ENCODE measurements at regions not wholly inside any gene's neighbourhood (a gene's known extent, or its start where the extent isn't known, plus 50 kb on each side); places are given as distances from the start of the nearest gene placed in this dataset.

DNA sequence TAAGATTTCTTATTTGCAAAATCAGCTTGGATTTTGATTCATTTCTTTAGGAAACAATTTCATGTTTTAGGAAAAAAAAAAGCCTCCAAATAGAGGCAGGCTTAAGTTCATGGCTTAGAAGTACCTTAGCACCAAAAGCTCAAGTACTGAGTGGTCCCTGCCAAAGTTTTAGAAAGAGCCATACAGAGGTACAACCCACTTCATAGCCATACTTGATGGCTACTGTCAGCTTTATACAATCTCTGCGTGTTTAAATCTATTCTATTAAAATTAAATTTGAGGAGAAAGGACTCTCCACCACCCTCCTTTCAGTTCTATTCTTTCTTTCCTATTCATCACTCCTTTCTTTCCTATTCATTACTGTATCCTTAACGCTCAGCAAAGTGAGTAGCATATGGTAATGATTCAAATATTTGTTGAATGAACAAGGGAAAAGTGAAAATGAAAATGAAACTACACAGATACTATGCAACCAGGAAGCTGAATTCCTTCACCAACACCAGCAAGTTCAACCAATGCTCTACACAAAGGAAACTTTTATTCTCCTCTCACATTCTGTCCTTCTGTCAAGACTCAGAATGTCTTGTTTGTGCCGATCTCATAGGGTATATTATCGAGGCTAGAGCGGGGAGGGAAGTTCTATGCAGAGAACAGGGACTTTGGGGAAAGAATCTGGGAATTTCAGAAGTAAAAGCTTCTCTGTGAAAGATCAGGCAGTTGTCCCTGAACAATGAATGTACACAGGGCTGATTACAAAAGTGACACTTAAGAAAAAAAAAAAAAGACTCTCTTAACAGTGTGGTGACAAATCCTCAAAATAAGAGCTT lies 138.6 kb upstream of the SPEF2 start:
- no peak for DNase-seq (ENCODE audit: low spot score)

DNA sequence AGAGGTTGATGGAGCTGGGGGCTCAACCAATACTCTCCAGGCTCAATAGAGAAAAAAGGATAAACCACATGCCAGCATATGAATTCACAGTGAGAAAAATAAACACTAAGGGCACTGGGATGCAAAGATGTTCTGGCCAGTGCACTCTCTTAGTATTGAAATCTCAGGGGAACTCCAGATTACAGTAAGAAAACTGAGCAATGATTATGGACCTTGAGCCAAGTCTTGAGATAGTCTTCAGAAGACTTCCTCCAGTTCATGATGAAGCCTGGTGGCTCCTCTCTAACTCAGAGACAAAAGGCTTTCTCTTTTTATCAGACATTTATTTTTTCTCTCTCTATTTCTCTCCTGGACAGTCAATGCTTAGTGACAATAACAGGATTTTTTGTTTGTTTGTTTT lies 139.8 kb upstream of the SPEF2 start:
- DNase-seq (ENCODE audit: low spot score) = no peak

DNA sequence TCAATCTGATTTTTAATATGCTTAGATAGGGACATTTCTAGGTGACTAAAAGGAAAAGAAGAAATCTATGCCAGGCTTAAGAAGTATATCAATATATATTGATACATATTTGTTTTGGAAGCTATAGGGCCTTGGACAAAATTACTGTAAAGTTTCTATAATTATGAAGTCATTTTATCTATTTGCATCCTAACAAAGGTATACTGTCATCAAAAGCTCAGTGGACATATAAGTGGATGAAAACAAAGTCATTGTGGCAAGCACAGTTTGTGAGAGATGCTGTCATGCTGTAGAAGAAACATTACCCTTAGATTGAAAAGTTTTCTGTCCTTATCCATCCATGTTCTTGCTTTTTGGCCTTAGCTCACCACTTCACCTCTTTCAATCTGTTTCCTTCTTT lies 140.3 kb upstream of the SPEF2 start:
- no peak for DNase-seq (ENCODE audit: low spot score)

DNA sequence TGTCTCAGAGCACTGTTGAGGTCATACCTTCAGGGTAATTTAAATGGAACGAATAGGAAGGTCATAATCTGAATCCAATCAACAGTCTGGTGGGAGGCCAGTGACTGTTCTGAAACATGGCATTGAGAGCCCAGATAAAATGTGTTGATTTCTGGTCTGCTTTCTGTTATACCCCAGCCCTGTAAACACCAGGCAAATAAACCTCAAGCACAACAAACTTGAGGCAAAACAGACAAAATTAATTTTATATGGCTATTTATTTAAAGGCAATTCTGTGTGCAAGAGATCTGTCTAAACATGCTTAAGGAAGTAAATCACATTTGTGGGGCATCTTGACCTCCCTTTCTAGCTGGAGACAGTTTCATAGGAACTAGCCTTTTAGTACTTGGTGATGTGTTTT lies 140.9 kb upstream of the SPEF2 start:
- DNase-seq (ENCODE audit: low spot score) = no peak

DNA sequence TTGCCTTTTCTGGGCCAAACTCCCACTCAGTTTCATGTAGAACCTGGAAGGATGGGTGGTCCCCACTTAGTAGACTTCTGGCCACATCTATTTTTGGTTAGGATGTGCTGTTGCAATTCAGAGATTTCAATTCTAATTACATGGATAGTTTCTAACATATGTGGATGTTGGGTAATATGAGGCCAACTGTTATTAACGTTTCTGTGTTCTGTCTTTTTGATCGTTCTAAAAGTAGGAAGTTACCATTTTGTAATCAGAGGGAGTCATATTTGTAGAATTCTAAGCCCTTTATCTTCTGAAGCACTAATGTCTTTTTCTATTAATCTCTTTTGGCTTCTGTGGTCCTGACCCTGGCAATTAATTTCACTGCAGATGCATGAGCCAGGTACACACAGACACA lies 141.6 kb upstream of the SPEF2 start:
- DNase-seq (ENCODE audit: low spot score) = no peak

DNA sequence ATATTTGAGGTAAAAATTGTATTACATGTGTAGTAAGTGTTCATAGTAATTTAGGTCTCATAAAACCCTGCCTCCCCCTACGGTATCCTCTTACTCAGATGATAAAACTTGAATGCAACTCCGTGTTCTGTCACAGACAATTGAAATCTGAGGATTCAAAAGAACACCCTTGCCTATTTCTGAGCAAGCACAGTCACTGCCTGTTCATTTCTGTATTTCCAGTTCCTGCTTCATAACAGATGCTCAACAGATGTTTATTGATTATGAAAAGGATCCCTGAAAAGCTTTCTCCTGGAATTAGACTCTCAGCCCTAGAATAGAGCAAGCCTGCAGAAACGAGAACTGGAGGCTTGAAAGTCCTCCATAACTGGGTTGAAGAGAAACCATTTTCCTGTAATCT lies 144.1 kb upstream of the SPEF2 start:
- no peak for DNase-seq (ENCODE audit: low spot score)

DNA sequence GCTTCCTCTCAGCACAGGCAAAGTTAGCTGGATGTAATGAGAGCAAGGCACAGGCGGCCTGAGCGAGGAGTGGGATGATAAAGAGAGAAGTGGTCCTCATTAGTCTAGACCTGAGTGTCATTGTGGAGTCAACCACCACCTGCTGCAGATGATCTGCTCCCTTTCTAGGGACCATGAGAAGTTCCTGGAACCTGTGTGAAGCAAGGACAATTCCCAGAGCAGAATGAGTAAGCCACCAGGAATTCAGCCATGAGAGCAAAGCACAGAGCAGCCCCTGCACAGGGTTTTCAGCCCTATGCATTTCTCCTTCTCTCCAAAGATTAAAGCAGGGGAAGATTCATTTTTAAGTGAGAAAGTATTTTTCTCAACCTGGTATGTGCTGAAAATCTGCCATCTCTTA lies 146.8 kb upstream of the SPEF2 start:
- no peak for DNase-seq (ENCODE audit: low spot score)

GRCh38 chr5:35468811-35469210 lies 148.9 kb upstream of the SPEF2 start:
- DNase-seq (ENCODE audit: low spot score) = no peak

GRCh38 chr5:35466746-35467145 lies 150.9 kb upstream of the SPEF2 start:
- no peak for DNase-seq (ENCODE audit: low spot score)

- DNase-seq (ENCODE audit: low spot score) = no peak
These were observed 152.9 kb upstream of the SPEF2 start for GRCh38 chr5:35464757-35465156.

DNA sequence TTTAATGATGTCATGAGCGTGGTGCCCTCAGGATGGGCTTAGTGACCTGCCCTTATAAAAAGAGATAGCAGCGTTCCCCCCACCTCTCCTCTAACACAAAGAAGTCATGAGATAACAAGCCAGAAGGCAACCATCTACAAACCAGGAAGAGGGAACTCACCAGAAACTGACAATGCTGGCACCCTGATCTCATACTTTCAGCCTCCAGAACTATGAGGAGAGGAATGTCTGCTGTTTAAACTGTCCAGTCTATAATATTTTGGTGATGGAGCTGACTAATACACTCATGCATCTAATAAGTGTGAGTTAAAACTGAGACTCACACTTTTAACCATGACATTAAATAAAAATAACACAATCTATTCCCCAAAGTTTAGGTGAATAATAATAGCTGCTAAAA lies 156.1 kb upstream of the SPEF2 start:
- DNase-seq (ENCODE audit: low spot score) = no peak

GRCh38 chr5:35458824-35459207 lies 158.8 kb upstream of the SPEF2 start:
- DNase-seq (ENCODE audit: low spot score) = no peak

GRCh38 chr5:35457912-35458823 lies 159.5 kb upstream of the SPEF2 start:
- no peak for DNase-seq (ENCODE audit: low spot score)

GRCh38 chr5:35456506-35456905 lies 161.2 kb upstream of the SPEF2 start:
- DNase-seq (ENCODE audit: low spot score) = no peak

- DNase-seq (ENCODE audit: low spot score) = no peak
These were observed 163.6 kb upstream of the SPEF2 start for GRCh38 chr5:35454011-35454525.

DNA sequence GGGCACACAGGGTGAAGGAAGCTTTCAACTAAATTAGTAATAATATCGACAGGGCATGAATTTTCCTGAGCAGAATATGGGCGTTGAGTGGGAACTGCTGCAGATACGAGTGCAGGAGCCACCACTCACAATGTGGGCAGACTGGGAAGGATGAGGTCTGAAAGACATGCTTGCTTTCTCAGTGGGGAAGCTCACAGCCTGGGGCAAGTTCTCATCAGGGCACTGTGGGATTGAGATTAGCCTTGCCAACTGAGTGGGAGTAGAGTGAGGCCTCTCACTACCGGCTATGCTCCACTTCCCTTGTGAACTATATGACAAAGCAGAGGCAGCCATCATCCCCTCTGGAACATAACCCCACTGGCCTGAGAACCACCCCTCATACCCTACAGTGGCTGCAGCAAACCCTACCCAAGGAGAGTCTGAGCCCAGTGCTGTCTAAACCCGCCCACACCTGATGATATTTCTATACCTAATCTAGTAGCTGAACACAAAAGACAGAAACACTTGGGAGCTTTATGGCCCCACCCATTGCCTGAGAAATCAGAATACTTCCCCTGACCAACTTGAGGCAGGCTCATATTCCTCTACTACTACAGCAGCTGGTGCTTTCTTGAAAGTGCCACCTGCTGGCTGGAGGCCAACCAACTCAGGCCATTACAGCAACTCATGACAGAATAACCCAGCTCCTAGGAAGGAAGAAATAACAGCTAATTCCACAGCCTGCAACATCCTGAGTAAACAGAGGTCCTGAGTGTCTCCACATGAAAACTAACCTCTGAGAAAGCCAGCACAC lies 173.7 kb upstream of the SPEF2 start:
- DNase-seq (ENCODE audit: low spot score) = no peak

DNA sequence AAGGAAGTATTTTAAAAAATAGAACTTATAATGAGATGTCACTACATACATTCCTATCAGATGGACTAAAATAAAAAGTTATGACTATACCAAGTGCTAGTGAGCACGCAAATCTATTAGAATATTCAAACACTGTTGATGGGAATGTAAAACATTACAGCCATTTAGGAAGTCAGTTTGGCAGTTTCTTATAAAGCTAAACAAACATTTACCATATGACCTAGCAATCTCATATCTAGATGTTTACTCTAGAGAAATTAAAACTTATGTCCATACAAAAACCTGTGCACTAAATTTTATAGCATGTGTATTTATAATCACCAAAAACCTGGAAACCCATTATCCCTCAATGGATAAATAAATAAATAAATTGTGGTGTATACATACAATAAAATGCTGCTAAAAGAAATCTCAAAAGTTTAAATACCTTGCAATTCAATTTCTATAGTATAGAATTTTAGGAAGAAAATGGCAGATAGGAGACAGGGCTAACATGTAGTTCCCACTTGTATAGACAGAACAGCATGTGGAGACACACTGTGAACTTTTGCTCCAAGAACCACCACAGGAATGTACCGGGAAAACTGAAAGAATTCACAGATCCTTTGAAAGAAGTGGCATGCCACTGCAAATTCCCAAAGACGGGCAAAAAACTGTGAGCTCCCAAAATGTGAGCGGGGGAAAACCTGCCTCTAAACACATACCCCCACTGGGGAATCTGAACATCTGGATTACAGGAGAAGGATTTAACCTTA lies 174.6 kb upstream of the SPEF2 start:
- no peak for DNase-seq (ENCODE audit: low spot score)

GRCh38 chr5:35440409-35440808 lies 177.3 kb upstream of the SPEF2 start:
- no peak for DNase-seq (ENCODE audit: low spot score)

- no peak for DNase-seq (ENCODE audit: low spot score)
These were observed 178.9 kb upstream of the SPEF2 start for GRCh38 chr5:35438786-35439185.

DNA sequence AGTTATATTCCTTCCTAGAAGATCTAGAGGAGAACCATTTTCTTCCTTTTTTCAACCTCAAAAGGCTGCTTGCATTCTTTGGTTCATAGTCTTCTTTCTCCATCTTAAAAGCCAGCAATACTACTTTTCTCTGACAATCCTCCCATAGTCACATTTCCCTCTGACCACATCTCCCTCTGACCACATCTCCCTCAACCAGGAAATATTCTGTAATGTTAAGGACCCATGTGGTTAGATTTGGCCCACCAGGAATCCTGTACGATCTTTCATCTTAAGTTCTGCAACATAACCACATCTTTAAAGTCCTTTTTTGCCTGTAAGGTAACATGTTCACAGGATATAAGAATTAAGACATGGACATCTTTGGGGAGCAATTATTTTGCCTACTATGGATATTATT lies 179.4 kb upstream of the SPEF2 start:
- no peak for DNase-seq (ENCODE audit: low spot score)

DNA sequence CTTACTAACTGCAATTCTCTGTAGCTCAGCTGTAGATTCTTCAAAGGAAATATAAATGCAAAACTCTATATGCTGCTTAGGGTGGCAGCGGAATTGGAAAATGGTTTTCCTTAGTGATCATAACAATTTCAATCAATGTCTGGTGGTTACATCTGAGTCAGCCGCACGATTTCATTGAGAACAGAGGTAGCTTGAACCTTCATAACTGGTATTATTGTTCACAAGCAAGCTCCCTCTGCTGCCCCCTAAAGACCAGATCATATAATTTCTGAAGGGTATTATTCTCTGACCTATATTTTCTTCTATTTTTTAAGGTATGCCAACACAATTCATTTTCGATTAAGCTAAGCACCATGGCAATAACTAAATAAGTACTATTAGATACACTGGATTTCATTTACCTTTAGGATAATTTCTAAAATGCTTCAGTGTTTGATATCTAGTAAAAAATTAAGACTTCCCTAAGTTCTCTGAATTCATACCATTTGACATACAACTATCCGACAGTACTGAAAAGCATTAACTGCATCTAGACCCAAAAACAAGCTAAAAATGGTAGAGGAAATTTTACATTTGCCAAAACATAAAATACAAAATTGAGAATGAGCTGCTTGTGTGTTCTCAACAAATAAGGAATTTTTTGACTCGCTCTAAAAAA lies 181.1 kb upstream of the SPEF2 start:
- peak; percentile 6 for DNase-seq (ENCODE audit: low spot score)
